ENCODE measurements at regions not wholly inside any gene's neighbourhood (a gene's known extent, or its start where the extent isn't known, plus 50 kb on each side); places are given as distances from the start of the nearest gene placed in this dataset.

GRCh38 chr10:71134732-71135211 is 77.6 kb upstream of the UNC5B start:
- H3K9me3 ChIP-seq, result no peaks in the 10 kb centered on the region
- no peaks in the 10 kb centered on the region for H3K36me3 ChIP-seq (ENCODE audit: low read depth, missing control alignments)
- no peak for DNase-seq
- TF ChIP-seq POLR2A (IDR thresholded peaks at IDR 0.05) (no peak), CTCF (IDR thresholded peaks at IDR 0.05) (no peak)
- 72 to 91% methylated on average over 4 of the region's 4 CpGs for WGBS, 2 donors
- no peaks in the 10 kb centered on the region for H3K27me3 ChIP-seq
- no peak overlapping the region for H3K27ac ChIP-seq
- intact Hi-C loops (cut with DNase I; ENCODE audit: low total_unique reads), result no loop called here
- no peak overlapping the region for H3K4me3 ChIP-seq
- H3K4me1 ChIP-seq, result no peaks in the 10 kb centered on the region

DNA sequence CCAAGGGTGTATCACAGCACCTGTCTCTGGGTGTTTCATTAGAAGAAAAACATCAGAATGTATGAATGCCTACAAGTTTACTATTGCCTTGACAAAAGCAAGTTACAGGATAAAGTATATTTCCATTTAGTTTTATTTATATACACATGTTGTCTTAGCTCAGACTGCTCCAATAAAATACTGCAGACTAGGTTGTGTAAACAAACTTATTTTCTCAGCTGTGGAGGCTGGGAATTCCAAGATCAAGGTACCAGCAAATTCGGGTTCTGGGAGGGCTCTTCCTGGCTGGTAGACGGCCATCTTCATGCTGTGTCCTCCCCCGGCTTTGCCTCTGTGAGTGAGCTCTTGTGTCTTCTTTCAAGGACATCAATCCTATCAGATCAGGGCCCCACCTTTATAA is 77.1 kb upstream of the UNC5B start:
- no peak for TF ChIP-seq POLR2A (IDR thresholded peaks at IDR 0.05)
- TF ChIP-seq CTCF (IDR thresholded peaks at IDR 0.05), result no peak
- H3K27ac ChIP-seq, result no peak overlapping the region
- no peak overlapping the region for H3K4me3 ChIP-seq
- intact Hi-C loops (cut with DNase I; ENCODE audit: low total_unique reads), result no loop called here
- no peaks in the 10 kb centered on the region for H3K27me3 ChIP-seq
- 56 to 59% methylated on average over 3 of the region's 3 CpGs for WGBS, 2 donors
- no peaks in the 10 kb centered on the region for H3K9me3 ChIP-seq
- DNase-seq, result no peak
- no peaks in the 10 kb centered on the region for H3K36me3 ChIP-seq (ENCODE audit: low read depth, missing control alignments)
- H3K4me1 ChIP-seq, result no peaks in the 10 kb centered on the region

- H3K4me3 ChIP-seq, result no peak overlapping the region
- no peaks in the 10 kb centered on the region for H3K27me3 ChIP-seq
- no peak overlapping the region for H3K27ac ChIP-seq
- no peaks in the 10 kb centered on the region for H3K36me3 ChIP-seq (ENCODE audit: low read depth, missing control alignments)
- H3K9me3 ChIP-seq, result no peaks in the 10 kb centered on the region
- TF ChIP-seq CTCF (IDR thresholded peaks at IDR 0.05) (no peak), POLR2A (IDR thresholded peaks at IDR 0.05) (no peak)
- DNase-seq, result no peak
- no peaks in the 10 kb centered on the region for H3K4me1 ChIP-seq
- WGBS, 2 donors, result 83 to 92% methylated on average over 8 of the region's 8 CpGs
- intact Hi-C loops (cut with DNase I; ENCODE audit: low total_unique reads), result no loop called here
Measured at GRCh38 chr10:71136036-71136721, 76.2 kb upstream of the UNC5B start.

DNA sequence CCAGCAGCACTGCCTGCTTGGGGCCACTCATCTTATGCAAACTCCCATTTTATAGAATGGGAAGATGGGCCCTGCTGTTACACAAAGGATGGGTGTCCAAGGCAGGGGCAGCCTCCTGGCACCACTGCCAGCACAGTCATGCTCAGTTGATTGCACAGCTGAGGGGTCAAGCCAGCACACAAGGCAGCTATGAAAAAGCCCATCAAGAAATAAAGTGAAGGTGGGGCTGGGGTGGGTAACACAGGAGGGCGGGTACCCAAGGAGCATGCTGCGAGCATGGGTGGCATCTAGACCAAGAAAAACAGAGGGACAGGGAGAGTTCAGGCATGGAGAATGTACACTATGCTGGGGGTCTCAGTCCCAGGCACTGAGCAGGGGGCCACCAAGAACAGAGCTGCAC is 74.7 kb upstream of the UNC5B start:
- no peak for DNase-seq
- no peaks in the 10 kb centered on the region for H3K4me1 ChIP-seq
- WGBS, 2 donors, result 100% methylated on average over 2 of the region's 2 CpGs
- no peaks in the 10 kb centered on the region for H3K27me3 ChIP-seq
- intact Hi-C loops (cut with DNase I; ENCODE audit: low total_unique reads), result no loop called here
- no peak overlapping the region for H3K27ac ChIP-seq
- no peak for TF ChIP-seq POLR2A (IDR thresholded peaks at IDR 0.05)
- TF ChIP-seq CTCF (IDR thresholded peaks at IDR 0.05), result no peak
- H3K36me3 ChIP-seq (ENCODE audit: low read depth, missing control alignments), result no peaks in the 10 kb centered on the region
- no peaks in the 10 kb centered on the region for H3K9me3 ChIP-seq
- no peak overlapping the region for H3K4me3 ChIP-seq

Data from testis (tissue), 2 donors.